Spleen (tissue), 7 donors: ENCODE measurements at regions not wholly inside any gene's neighbourhood (a gene's known extent, or its start where the extent isn't known, plus 50 kb on each side); places are given as distances from the start of the nearest gene placed in this dataset.

Experiments
- POLR2A ChIP-seq, 3 donors: fragments of 450-650 bp; IDR thresholded peaks; one replicate each; pipeline ENCODE4 v1.5.1; 2017; ENCODE audit warnings: antibody characterized with exemption in 3 of 3, mild to moderate bottlenecking in 1 of 3
- TF ChIP-seq, protein P1 (sequence below), 11 experiments: fragments of 200-600 bp in 7 of 11; fragments of 450-650 bp in 4 of 11; sonication (generic) in 4 of 11; IDR thresholded peaks in 8 of 11; conservative IDR thresholded peaks in 3 of 11; 1 replicate in 7 of 11; 2 replicates in 4 of 11; pipeline versions ENCODE4 v1.4.0 to v1.8.0; 2016 to 2021; ENCODE audit warnings: antibody characterized with exemption in 11 of 11, inconsistent platforms in 4 of 11, mild to moderate bottlenecking in 1 of 11
- donor health status: DM: no; HTN: no; CAD: no; lungs with moderate emphysema.
- donor health status: DM: no; HTN: no; CAD: no.
- donor health status: DM: no; HTN: no; CAD: no.

DNA sequence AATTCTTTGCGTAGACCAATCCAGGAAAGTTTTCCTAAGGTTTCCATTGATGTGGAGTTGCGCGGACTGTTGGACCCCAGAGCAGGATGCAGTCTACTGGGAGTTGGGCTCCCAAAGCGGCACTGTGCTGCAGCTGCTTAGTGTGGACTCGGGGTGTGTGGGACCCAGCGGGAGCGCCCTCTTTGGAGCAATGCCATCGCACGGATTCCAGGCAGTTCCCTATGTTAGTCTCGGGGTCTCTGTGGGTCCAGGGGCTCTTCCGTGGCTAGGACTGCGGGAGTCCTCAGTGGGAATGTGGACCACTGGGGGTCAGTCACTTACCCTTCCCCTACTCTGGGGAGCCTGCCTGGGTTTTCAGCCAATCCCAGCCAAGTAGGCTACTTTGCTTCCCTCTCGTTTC lies 151.7 kb upstream of the OLIG3 start:
- TF ChIP-seq, protein P1, sequence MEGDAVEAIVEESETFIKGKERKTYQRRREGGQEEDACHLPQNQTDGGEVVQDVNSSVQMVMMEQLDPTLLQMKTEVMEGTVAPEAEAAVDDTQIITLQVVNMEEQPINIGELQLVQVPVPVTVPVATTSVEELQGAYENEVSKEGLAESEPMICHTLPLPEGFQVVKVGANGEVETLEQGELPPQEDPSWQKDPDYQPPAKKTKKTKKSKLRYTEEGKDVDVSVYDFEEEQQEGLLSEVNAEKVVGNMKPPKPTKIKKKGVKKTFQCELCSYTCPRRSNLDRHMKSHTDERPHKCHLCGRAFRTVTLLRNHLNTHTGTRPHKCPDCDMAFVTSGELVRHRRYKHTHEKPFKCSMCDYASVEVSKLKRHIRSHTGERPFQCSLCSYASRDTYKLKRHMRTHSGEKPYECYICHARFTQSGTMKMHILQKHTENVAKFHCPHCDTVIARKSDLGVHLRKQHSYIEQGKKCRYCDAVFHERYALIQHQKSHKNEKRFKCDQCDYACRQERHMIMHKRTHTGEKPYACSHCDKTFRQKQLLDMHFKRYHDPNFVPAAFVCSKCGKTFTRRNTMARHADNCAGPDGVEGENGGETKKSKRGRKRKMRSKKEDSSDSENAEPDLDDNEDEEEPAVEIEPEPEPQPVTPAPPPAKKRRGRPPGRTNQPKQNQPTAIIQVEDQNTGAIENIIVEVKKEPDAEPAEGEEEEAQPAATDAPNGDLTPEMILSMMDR (IDR thresholded peaks at IDR 0.05 in 8 of 11, conservative IDR thresholded peaks at IDR 0.05 in 3 of 11), result no peak
- no peak for TF ChIP-seq POLR2A (IDR thresholded peaks at IDR 0.05)
